BE2C (cell line): ENCODE measurements at regions not wholly inside any gene's neighbourhood (a gene's known extent, or its start where the extent isn't known, plus 50 kb on each side); places are given as distances from the start of the nearest gene placed in this dataset.
"Not testable (repeated sequence)": the region's sequence is repeated elsewhere in the genome, so short reads cannot be mapped to it uniquely, and the experiment has no call there.

Source experiments
- DNase-seq: peaks from one replicate; pipeline ENCODE4 v3.0.0-alpha.2; 2020
- H3K27me3 ChIP-seq: fragments of 250-450 bp; sonication (Bioruptor Pico); 2 replicates; pipeline ENCODE4 v1.5.1; 2020; ENCODE audit warnings: mild to moderate bottlenecking
- H3K36me3 ChIP-seq: fragments of 250-450 bp; sonication (Bioruptor Pico); 2 replicates; pipeline ENCODE4 v1.5.1; 2020; ENCODE audit warnings: mild to moderate bottlenecking
- H3K4me1 ChIP-seq: fragments of 250-450 bp; sonication (Bioruptor Pico); 2 replicates; pipeline ENCODE4 v1.5.1; 2020
- H3K4me3 ChIP-seq: 2 replicates; pipeline ENCODE4 v1.5.1; 2011; ENCODE audit warnings: low read depth, low read length
- H3K9me3 ChIP-seq: fragments of 250-450 bp; sonication (Bioruptor Pico); 2 replicates; pipeline ENCODE4 v1.5.1; 2020
- TF ChIP-seq, protein P1 (sequence below): IDR thresholded peaks from 2 replicates; pipeline ENCODE4 v1.5.1; 2012; ENCODE audit warnings: mild to moderate bottlenecking, low read depth, low read length

DNA sequence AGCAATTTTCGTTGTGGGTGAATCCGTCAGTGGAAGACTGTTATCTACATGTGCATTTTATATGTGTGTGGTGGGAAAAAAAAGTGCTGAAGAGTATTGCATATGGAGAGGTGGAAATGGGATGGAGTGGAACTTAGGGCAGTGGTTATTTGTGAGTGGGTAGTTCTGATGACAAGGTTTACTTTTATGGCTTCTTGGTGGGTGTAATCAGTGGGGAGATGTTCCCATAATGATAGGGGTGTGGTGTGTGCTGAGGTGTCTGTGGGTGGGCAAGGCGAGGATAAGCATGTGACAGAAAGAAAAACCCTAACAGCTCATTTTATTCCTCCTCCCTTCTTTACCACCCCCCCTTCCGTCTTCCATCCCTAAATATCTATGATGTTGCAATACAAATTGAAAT is 288.1 kb downstream of the NUF2 start:
- TF ChIP-seq, protein P1, sequence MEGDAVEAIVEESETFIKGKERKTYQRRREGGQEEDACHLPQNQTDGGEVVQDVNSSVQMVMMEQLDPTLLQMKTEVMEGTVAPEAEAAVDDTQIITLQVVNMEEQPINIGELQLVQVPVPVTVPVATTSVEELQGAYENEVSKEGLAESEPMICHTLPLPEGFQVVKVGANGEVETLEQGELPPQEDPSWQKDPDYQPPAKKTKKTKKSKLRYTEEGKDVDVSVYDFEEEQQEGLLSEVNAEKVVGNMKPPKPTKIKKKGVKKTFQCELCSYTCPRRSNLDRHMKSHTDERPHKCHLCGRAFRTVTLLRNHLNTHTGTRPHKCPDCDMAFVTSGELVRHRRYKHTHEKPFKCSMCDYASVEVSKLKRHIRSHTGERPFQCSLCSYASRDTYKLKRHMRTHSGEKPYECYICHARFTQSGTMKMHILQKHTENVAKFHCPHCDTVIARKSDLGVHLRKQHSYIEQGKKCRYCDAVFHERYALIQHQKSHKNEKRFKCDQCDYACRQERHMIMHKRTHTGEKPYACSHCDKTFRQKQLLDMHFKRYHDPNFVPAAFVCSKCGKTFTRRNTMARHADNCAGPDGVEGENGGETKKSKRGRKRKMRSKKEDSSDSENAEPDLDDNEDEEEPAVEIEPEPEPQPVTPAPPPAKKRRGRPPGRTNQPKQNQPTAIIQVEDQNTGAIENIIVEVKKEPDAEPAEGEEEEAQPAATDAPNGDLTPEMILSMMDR, result no peak
- Histone ChIP-seq H3K9me3 (no peaks in the 10 kb centered on the region), H3K4me1 (no peaks in the 10 kb centered on the region), H3K4me3 (no peak overlapping the region), H3K36me3 (no peaks in the 10 kb centered on the region), H3K27me3 (no peaks in the 10 kb centered on the region)
- no peak for DNase-seq

- TF ChIP-seq, protein P1, result no peak
- no peaks in the 10 kb centered on the region for H3K9me3 ChIP-seq
- H3K4me1 ChIP-seq, result no peaks in the 10 kb centered on the region
- no peaks in the 10 kb centered on the region for H3K36me3 ChIP-seq
- H3K27me3 ChIP-seq, result no peaks in the 10 kb centered on the region
- DNase-seq, result no peak
- no peak overlapping the region for H3K4me3 ChIP-seq
These were observed 288.7 kb downstream of the NUF2 start for GRCh38 chr1:163610486-163610885.

GRCh38 chr1:163614361-163614760 is 292.6 kb downstream of the NUF2 start:
- H3K27me3 ChIP-seq, result no peaks in the 10 kb centered on the region
- TF ChIP-seq, protein P1, result no peak

DNA sequence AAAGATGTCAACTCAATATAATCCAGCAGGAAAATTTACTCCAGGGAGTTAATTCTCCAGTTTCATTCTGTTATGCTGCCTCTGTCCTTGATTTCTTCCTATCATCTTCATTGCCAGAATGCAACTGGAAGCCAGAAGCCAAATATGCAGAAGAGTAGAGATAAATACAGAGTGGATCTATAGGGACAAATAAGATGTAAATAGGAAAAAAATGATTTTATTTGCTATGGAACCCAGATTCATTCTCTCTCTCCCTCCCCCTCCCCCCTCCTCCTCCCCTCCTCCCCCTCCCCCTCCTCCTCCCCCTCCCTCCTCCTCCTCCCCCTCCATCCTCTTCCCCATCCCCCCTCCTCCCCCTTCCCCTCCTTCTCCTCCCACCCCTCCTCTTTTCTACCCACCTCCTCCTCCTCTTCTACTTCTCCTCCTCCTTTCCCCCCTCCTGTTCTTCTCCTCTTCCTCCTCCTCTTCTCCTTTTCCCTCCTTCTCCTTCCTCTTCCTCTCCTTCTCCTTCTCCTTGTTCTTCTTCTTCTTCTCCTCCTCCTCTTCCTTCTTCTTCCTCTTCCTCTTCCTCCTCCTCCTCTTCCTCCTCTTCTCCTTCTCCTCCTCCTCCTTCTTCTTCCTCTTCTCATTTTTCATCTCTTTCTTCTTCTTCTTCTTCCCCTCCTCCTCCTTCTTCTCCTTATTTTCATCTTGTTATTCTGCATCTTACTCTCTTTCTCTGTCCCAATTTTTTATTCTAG is 306.4 kb downstream of the NUF2 start:
- Histone ChIP-seq H3K27me3 (no peaks in the 10 kb centered on the region), H3K9me3 (no peaks in the 10 kb centered on the region)

More at GRCh38 chr1:163614361-163614760, 292.6 kb downstream of the NUF2 start:
- H3K9me3 ChIP-seq, result no peaks in the 10 kb centered on the region
- no peak for DNase-seq
- H3K36me3 ChIP-seq, result no peaks in the 10 kb centered on the region
- H3K4me3 ChIP-seq, result no peak overlapping the region
- no peaks in the 10 kb centered on the region for H3K4me1 ChIP-seq

GRCh38 chr1:163632269-163632668 is 310.5 kb downstream of the NUF2 start:
- Histone ChIP-seq H3K27me3 (no peaks in the 10 kb centered on the region), H3K4me1 (no peaks in the 10 kb centered on the region), H3K36me3 (no peaks in the 10 kb centered on the region), H3K9me3 (no peaks in the 10 kb centered on the region), H3K4me3 (no peak overlapping the region)
- TF ChIP-seq, protein P1, result no peak
- no peak for DNase-seq

More for the DNA sequence above, 306.4 kb downstream of the NUF2 start:
- H3K36me3 ChIP-seq, result no peaks in the 10 kb centered on the region
- no peak for DNase-seq
- TF ChIP-seq, protein P1, result no peak
- no peaks in the 10 kb centered on the region for H3K4me1 ChIP-seq
- H3K4me3 ChIP-seq, result no peak overlapping the region

- TF ChIP-seq, protein P1, result no peak
- no peak for DNase-seq
These were observed 311.6 kb downstream of the NUF2 start for GRCh38 chr1:163633366-163633765.

DNA sequence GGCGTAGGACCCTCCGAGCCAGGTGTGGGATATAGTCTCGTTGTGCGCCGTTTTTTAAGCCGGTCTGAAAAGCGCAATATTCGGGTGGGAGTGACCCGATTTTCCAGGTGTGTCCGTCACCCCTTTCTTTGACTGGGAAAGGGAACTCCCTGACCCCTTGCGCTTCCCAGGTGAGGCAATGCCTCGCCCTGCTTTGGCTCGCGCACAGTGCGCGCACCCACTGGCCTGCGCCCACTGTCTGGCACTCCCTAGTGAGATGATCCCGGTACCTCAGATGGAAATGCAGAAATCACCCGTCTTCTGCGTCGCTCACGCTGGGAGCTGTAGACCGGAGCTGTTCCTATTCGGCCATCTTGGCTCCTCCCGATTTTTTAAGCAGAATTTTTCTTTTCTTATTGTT is 323.9 kb downstream of the NUF2 start:
- H3K27me3 ChIP-seq, H3K4me3 ChIP-seq, H3K36me3 ChIP-seq, H3K4me1 ChIP-seq, H3K9me3 ChIP-seq, DNase-seq: not testable (repeated sequence)

More at GRCh38 chr1:163633366-163633765, 311.6 kb downstream of the NUF2 start:
- H3K9me3 ChIP-seq, result no peaks in the 10 kb centered on the region
- H3K4me1 ChIP-seq, result no peaks in the 10 kb centered on the region
- H3K27me3 ChIP-seq, result no peaks in the 10 kb centered on the region
- no peak overlapping the region for H3K4me3 ChIP-seq
- no peaks in the 10 kb centered on the region for H3K36me3 ChIP-seq
